SK-N-SH treated with all-trans-retinoic acid at 6 μM for 48 hours (cell line): ENCODE measurements at regions not wholly inside any gene's neighbourhood (a gene's known extent, or its start where the extent isn't known, plus 50 kb on each side); places are given as distances from the start of the nearest gene placed in this dataset.

ENCODE experiments used
- ATAC-seq: fragments of 200-7000 bp; cut with Tn5 transposase; 3 replicates; pipeline ENCODE4 v1.9.1; 2020; ENCODE audit warnings: mild to moderate bottlenecking, moderate library complexity
- ARNTL ChIP-seq: fragments of 450-650 bp; formaldehyde crosslinking; IDR thresholded peaks from 2 replicates; pipeline ENCODE4 v1.5.0; 2020; ENCODE audit warnings: low read depth, mild to moderate bottlenecking, moderate library complexity, borderline replicate concordance
- BACH2 ChIP-seq: fragments of 250-450 bp; sonication (Bioruptor Pico); IDR thresholded peaks from 2 replicates; pipeline ENCODE4 v1.9.0; 2021; ENCODE audit warnings: mild to moderate bottlenecking, borderline replicate concordance
- CSDC2 ChIP-seq: fragments of 250-450 bp; sonication (Bioruptor Pico); IDR thresholded peaks from 2 replicates; pipeline ENCODE4 v1.5.0; 2020; ENCODE audit warnings: mild to moderate bottlenecking, moderate library complexity
- ESRRG ChIP-seq: fragments of 250-450 bp; sonication (Bioruptor Pico); IDR thresholded peaks from 2 replicates; pipeline ENCODE4 v1.6.1; 2021; ENCODE audit warnings: mild to moderate bottlenecking
- GLIS3 ChIP-seq: fragments of 250-450 bp; sonication (Bioruptor Pico); IDR thresholded peaks from 2 replicates; pipeline ENCODE4 v1.5.0; 2020; ENCODE audit warnings: mild to moderate bottlenecking, moderate library complexity
- ISL1 ChIP-seq: fragments of 250-450 bp; sonication (Bioruptor Pico); IDR thresholded peaks from 2 replicates; pipeline ENCODE4 v2.1.2; 2022; ENCODE audit warnings: mild to moderate bottlenecking, moderate library complexity
- OSR1 ChIP-seq: fragments of 250-450 bp; sonication (Bioruptor Pico); IDR thresholded peaks from 2 replicates; pipeline ENCODE4 v1.8.0; 2022; ENCODE audit warnings: moderate library complexity, mild to moderate bottlenecking, inconsistent platforms
- PPARA ChIP-seq: fragments of 250-450 bp; sonication (Bioruptor Pico); IDR thresholded peaks from 2 replicates; pipeline ENCODE4 v1.5.0; 2020; ENCODE audit warnings: mild to moderate bottlenecking, borderline replicate concordance
- RARB ChIP-seq: fragments of 250-450 bp; sonication (Bioruptor Pico); IDR thresholded peaks from 2 replicates; pipeline ENCODE4 v1.8.0; 2021; ENCODE audit warnings: mild to moderate bottlenecking, moderate library complexity
- TCF4 ChIP-seq: fragments of 250-450 bp; sonication (Bioruptor Pico); IDR thresholded peaks from 2 replicates; pipeline ENCODE4 v1.8.0; 2021; ENCODE audit warnings: mild to moderate bottlenecking, moderate library complexity, borderline replicate concordance
- TOX ChIP-seq: fragments of 250-450 bp; sonication (Bioruptor Pico); IDR thresholded peaks from 2 replicates; pipeline ENCODE4 v1.8.0; 2021; ENCODE audit warnings: mild to moderate bottlenecking, moderate library complexity, borderline replicate concordance
- TSHZ2 ChIP-seq: fragments of 250-450 bp; sonication (Bioruptor Pico); IDR thresholded peaks from 2 replicates; pipeline ENCODE4 v1.5.0; 2020; ENCODE audit warnings: mild to moderate bottlenecking, moderate library complexity
- ZC3H10 ChIP-seq: fragments of 250-450 bp; sonication (Bioruptor Pico); IDR thresholded peaks from 2 replicates; pipeline ENCODE4 v1.5.1; 2021; ENCODE audit warnings: mild to moderate bottlenecking, moderate library complexity
- ZFP3 ChIP-seq: fragments of 250-450 bp; sonication (Bioruptor Pico); IDR thresholded peaks from 2 replicates; pipeline ENCODE4 v1.5.0; 2020; ENCODE audit warnings: mild to moderate bottlenecking, moderate library complexity
- ZFP30 ChIP-seq: fragments of 450-650 bp; formaldehyde crosslinking; IDR thresholded peaks from 2 replicates; pipeline ENCODE4 v1.5.0; 2022; ENCODE audit warnings: mild to moderate bottlenecking, moderate library complexity
- ZNF565 ChIP-seq: fragments of 450-650 bp; formaldehyde crosslinking; conservative IDR thresholded peaks from 2 replicates; pipeline ENCODE4 v1.5.0; 2020; ENCODE audit warnings: low read depth, mild to moderate bottlenecking, moderate library complexity
- ZNF8 ChIP-seq: fragments of 450-650 bp; formaldehyde crosslinking; IDR thresholded peaks from 2 replicates; pipeline ENCODE4 v1.5.0; 2020; ENCODE audit warnings: mild to moderate bottlenecking, moderate library complexity
- TF ChIP-seq, protein P1 (sequence below): fragments of 250-450 bp; sonication (Bioruptor Pico); IDR thresholded peaks from 2 replicates; pipeline ENCODE4 v1.5.1; 2021; ENCODE audit warnings: mild to moderate bottlenecking, moderate library complexity

DNA sequence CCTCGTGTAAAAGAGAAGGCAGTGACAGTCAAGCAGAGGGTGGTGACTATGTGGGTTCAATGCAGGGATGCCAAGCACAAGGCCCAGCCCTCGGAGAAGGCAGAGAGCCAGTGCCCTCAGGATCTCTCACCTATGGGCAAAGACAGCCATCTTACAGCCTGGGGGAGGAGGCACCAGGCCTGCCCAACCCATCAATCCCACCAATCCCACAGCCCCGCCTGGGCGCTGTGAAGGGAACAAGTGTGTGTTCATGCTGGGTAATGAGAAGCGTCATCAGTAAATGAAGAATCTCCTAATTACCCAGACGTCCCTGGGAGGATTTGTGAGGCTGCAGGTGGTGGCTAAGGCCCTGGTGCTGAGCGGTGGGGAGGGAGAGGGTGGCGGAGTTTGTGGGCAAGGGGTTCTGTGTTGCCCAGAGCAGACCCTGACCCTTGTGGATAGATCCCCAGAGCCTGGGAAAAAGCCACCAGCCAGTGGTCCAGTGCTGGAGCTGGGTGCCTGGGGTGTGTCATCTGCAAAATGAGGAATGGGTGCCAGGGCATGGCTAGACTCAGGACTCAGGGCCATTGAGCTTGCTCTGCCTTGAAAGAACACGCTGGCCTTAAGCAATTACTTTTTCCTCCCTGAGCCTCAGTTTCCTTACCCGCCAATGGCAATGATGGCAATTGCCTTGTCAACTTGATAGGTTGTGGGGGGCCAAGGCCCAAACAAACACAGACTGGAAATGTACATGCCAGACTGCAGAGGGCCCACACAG is 128.1 kb upstream of the UNC5B start:
- no peak for TF ChIP-seq RARB (CRISPR knock-in tag)
- TF ChIP-seq TOX, result no peak
- TF ChIP-seq GLIS3 (CRISPR knock-in tag), result no peak
- TF ChIP-seq BACH2 (CRISPR knock-in tag), result no peak
- TF ChIP-seq ISL1, result no peak
- no peak for TF ChIP-seq ZNF565 (CRISPR knock-in tag)
- TF ChIP-seq ZNF8 (CRISPR knock-in tag), result no peak
- no peak for ATAC-seq

DNA sequence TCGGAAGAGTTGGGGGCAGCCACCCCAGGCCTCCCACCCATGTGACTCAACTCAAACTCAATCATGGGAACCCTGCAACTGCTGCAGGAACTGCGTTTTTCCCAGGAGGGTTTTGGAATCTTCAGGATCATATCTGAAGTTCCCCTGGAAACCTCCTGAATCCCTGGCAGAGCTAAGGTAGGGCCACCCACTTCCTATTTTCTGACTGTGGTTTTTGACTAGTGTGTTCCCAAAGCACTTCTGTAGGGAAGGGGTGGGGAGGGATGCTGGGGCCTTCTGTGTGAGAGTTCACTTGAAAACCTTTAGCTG is 127.6 kb upstream of the UNC5B start:
- TF ChIP-seq ARNTL (no peak), TSHZ2 (CRISPR knock-in tag) (no peak), ZC3H10 (no peak), ESRRG (CRISPR knock-in tag) (no peak), TOX (no peak)
- ATAC-seq, result no peak

DNA sequence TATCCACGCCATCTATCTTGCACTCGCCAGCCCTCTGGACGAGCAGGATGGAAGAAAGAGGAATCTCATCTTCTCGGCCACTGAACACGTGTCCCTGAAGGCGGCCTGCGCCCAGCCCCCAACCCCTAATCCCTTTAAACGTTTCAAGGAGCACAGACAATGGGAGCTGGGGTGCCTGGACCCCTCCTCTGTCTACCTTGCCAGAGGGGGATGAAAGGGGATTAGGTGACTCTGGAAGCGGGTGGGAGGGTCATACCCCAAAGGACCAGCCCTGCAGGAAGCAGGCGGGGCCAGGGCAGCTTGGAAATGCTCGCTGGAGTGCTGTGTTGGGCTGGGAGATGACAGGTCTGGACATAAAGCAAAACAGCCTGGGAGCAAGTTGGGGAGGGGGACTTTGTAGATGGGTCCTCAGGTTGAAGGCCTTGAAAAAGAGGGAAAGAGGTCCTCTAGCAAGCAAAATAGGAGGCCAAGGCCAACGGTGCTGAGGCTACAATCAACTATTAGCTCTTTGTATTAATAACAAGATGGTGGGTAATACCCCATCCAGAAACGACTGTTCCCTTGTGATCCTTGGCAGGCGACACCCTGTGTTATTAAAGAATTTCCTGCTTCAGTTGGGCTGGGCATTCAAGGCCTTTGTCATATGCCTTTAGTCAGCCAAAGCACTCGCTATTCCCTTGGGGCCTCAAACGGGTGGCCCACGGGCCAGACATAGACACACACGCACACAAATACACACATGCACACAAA is 126.5 kb upstream of the UNC5B start:
- no peak for TF ChIP-seq TOX
- no peak for TF ChIP-seq ESRRG (CRISPR knock-in tag)
- no peak for TF ChIP-seq ZNF565 (CRISPR knock-in tag)
- TF ChIP-seq BACH2 (CRISPR knock-in tag), result no peak
- TF ChIP-seq TCF4, result no peak
- no peak for TF ChIP-seq ARNTL
- TF ChIP-seq ZFP30, result no peak
- TF ChIP-seq ZFP3, result no peak
- TF ChIP-seq CSDC2 (CRISPR knock-in tag), result no peak
- no peak for TF ChIP-seq ZNF8 (CRISPR knock-in tag)
- TF ChIP-seq PPARA (CRISPR knock-in tag), result no peak
- no peak for TF ChIP-seq TSHZ2 (CRISPR knock-in tag)
- TF ChIP-seq, protein P1, sequence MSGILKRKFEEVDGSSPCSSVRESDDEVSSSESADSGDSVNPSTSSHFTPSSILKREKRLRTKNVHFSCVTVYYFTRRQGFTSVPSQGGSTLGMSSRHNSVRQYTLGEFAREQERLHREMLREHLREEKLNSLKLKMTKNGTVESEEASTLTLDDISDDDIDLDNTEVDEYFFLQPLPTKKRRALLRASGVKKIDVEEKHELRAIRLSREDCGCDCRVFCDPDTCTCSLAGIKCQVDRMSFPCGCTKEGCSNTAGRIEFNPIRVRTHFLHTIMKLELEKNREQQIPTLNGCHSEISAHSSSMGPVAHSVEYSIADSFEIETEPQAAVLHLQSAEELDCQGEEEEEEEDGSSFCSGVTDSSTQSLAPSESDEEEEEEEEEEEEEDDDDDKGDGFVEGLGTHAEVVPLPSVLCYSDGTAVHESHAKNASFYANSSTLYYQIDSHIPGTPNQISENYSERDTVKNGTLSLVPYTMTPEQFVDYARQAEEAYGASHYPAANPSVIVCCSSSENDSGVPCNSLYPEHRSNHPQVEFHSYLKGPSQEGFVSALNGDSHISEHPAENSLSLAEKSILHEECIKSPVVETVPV, result no peak
- TF ChIP-seq ISL1, result no peak
- no peak for TF ChIP-seq GLIS3 (CRISPR knock-in tag)
- no peak for ATAC-seq

GRCh38 chr10:71086439-71087080 is 125.8 kb upstream of the UNC5B start:
- ATAC-seq, result no peak
- TF ChIP-seq RARB (CRISPR knock-in tag), result no peak
- no peak for TF ChIP-seq OSR1 (CRISPR knock-in tag)
- no peak for TF ChIP-seq ZC3H10
- TF ChIP-seq ZFP30, result no peak
- no peak for TF ChIP-seq TOX
- no peak for TF ChIP-seq ESRRG (CRISPR knock-in tag)

DNA sequence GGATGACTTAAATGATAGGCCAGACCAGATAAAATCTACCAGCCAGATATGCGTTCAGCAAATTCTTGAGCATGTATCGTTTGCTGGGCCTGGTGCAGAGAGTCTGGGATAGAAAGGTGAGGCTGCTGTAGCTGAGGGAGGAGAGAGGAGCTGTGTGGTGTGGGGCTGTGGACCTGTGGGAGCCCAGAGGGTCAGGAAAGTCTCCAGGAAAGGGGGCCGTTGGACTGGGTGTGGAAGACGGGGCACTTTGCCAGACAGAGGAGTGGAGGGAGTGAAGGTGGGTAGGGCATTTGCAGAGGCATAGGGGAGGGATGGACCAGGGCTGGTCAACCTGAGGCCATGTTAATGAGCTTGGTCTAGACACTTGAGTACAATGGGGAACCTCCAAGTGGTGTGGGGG is 124.7 kb upstream of the UNC5B start:
- ATAC-seq, result no peak
- TF ChIP-seq ZNF8 (CRISPR knock-in tag), result no peak
- TF ChIP-seq TCF4, result no peak
- TF ChIP-seq ZFP30, result no peak
- TF ChIP-seq OSR1 (CRISPR knock-in tag), result no peak
- no peak for TF ChIP-seq ISL1
- TF ChIP-seq TOX, result no peak
